HFFc6 (cell line): ENCODE measurements at regions not wholly inside any gene's neighbourhood (a gene's known extent, or its start where the extent isn't known, plus 50 kb on each side); places are given as distances from the start of the nearest gene placed in this dataset.

Experiments used
- DNase-seq: peaks from one replicate; pipeline ENCODE4 v3.0.0-alpha.2; 2018
- H3K27ac Mint-ChIP-seq: 2 replicates; pipeline ENCODE4 v1.8.0; 2020; ENCODE audit warnings: mild to moderate bottlenecking, mixed read lengths
- H3K27me3 Mint-ChIP-seq: 2 replicates; pipeline ENCODE4 v1.8.0; 2021; ENCODE audit warnings: mild to moderate bottlenecking, moderate library complexity, mixed read lengths; ENCODE audit not compliant: insufficient read depth
- H3K36me3 Mint-ChIP-seq: 2 replicates; pipeline ENCODE4 v1.8.0; 2021; ENCODE audit warnings: low read depth, mixed read lengths
- H3K4me1 Mint-ChIP-seq: 2 replicates; pipeline ENCODE4 v1.8.0; 2020; ENCODE audit warnings: low read depth, mixed read lengths
- H3K4me3 Mint-ChIP-seq: 2 replicates; pipeline ENCODE4 v1.8.0; 2020; ENCODE audit warnings: mild to moderate bottlenecking, moderate library complexity, mixed read lengths
- H3K9me3 Mint-ChIP-seq: 2 replicates; pipeline ENCODE4 v1.8.0; 2020; ENCODE audit warnings: mild to moderate bottlenecking, mixed read lengths
- CTCF ChIP-seq: fragments of 200-600 bp; sonication (generic); IDR thresholded peaks from 2 replicates; pipeline ENCODE4 v1.5.0; 2021; ENCODE audit warnings: antibody characterized with exemption, mild to moderate bottlenecking

GRCh38 chr14:27553790-27554189 is 956.0 kb upstream of the NOVA1 start:
- peak; percentile 29; the same call in 1 of the 2 replicates for TF ChIP-seq CTCF
- Mint-ChIP-seq H3K27me3 (no peaks in the 10 kb centered on the region), H3K9me3 (peaks cover 38% of the 10 kb centered on the region), H3K4me1 (no peaks in the 10 kb centered on the region), H3K36me3 (no peaks in the 10 kb centered on the region), H3K4me3 (no peak overlapping the region), H3K27ac (no peak overlapping the region)
- no peak for DNase-seq

- H3K27me3 Mint-ChIP-seq = no peaks in the 10 kb centered on the region
- no peak overlapping the region for H3K27ac Mint-ChIP-seq
- DNase-seq = no peak
- no peaks in the 10 kb centered on the region for H3K4me1 Mint-ChIP-seq
- peaks cover 39% of the 10 kb centered on the region for H3K9me3 Mint-ChIP-seq
- no peak overlapping the region for H3K4me3 Mint-ChIP-seq
- TF ChIP-seq CTCF = no peak
- no peaks in the 10 kb centered on the region for H3K36me3 Mint-ChIP-seq
Measured at GRCh38 chr14:27557445-27557844, 959.6 kb upstream of the NOVA1 start.

- Mint-ChIP-seq H3K4me1 (no peaks in the 10 kb centered on the region), H3K36me3 (no peaks in the 10 kb centered on the region), H3K27me3 (no peaks in the 10 kb centered on the region), H3K27ac (no peak overlapping the region), H3K9me3 (peaks cover 48% of the 10 kb centered on the region), H3K4me3 (no peak overlapping the region)
- no peak for DNase-seq
- no peak for TF ChIP-seq CTCF
Measured at GRCh38 chr14:27559848-27560247, 962.0 kb upstream of the NOVA1 start.

DNA sequence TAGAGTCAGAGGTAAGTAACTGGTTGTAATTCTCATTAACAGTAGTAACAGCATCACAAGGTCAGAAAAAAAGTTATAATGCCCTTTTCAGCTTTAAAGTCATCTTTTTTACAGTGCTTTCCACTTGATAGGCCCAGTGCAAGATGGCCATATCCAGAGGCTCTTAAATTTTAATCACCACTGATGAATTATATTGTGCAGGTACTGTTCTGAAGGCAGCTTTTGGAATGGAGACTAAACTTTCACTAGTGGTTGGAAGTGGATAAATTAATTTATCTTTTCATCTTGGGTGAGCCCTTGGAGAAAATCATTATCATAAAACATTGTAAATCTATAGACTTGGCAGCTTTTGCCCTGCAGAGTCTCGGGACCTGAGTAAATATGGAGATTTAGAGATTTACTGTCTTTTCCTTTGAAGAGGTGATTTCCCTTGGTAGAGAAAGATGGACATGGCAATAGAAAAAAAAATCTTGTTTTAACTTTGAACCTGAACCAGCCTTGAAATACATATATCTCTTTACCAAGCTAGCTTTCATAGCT is 969.1 kb upstream of the NOVA1 start:
- DNase-seq = no peak
- H3K36me3 Mint-ChIP-seq = no peaks in the 10 kb centered on the region
- H3K4me3 Mint-ChIP-seq = no peak overlapping the region
- H3K4me1 Mint-ChIP-seq = no peaks in the 10 kb centered on the region
- no peaks in the 10 kb centered on the region; the same call in 1 of the 2 replicates for H3K27me3 Mint-ChIP-seq
- peaks cover 28% of the 10 kb centered on the region for H3K9me3 Mint-ChIP-seq
- no peak for TF ChIP-seq CTCF
- H3K27ac Mint-ChIP-seq = no peak overlapping the region

DNA sequence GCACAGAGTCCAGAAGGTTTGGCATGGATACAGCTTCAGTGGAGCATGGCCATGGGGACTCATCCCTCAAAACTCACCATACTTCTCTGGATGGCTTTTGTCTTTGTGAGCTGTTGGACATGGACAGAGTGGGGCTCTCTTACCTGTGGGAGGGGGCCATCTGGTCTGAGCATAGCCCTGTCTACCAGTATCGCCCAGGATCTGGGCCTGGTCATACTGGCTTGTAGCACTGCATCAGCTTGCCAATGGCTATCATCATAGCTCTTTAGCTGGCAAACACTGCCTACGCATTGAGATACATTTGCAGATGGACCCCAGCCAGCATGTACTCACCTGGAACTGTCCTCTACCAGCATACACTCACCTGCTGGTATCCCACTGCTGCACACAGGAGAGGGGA is 975.2 kb upstream of the NOVA1 start:
- H3K27ac Mint-ChIP-seq = no peak overlapping the region
- H3K9me3 Mint-ChIP-seq = peaks cover 59% of the 10 kb centered on the region
- H3K4me1 Mint-ChIP-seq = no peaks in the 10 kb centered on the region
- no peak overlapping the region for H3K4me3 Mint-ChIP-seq
- H3K36me3 Mint-ChIP-seq = no peaks in the 10 kb centered on the region; the same call in 1 of the 2 replicates
- no peak for TF ChIP-seq CTCF
- H3K27me3 Mint-ChIP-seq = peaks cover 2% of the 10 kb centered on the region; the same call in 1 of the 2 replicates
- DNase-seq = no peak

DNA sequence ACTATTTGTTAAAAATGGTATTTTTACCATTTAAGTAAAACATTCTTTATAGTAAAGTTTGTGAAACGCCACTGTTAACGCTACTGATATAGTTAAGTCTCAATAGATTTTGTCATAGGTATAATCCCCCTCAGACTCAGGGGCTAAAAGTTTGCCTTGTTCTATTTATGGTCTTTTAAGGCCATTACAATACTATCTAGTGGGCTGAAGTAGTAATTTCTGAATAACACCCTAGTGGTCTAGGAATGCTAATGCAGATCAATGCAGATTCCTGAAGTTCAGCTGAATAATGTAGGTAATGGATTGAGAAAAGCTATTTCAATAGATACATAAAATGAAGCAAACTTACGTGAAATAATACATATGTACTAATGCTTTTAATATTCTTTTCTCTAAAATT is 989.3 kb upstream of the NOVA1 start:
- Mint-ChIP-seq H3K9me3 (peaks cover 31% of the 10 kb centered on the region), H3K4me3 (no peak overlapping the region), H3K27me3 (no peaks in the 10 kb centered on the region), H3K4me1 (no peaks in the 10 kb centered on the region), H3K36me3 (no peaks in the 10 kb centered on the region), H3K27ac (no peak overlapping the region)
- DNase-seq = no peak
- TF ChIP-seq CTCF = no peak; the same call in 1 of the 2 replicates
